ENCODE measurements at regions not wholly inside any gene's neighbourhood (a gene's known extent, or its start where the extent isn't known, plus 50 kb on each side); places are given as distances from the start of the nearest gene placed in this dataset.

GRCh38 chr3:117471831-117472230, 762.3 kb downstream of the TUSC7 start:
- no peak overlapping the region for H3K4me3 ChIP-seq
- TF ChIP-seq EZH2phosphoT487 (IDR thresholded peaks at IDR 0.05; ENCODE audit: insufficient read depth, low read depth) (no peak), EZH2 (IDR thresholded peaks at IDR 0.05; ENCODE audit: insufficient read depth, poor library complexity, severe bottlenecking) (no peak)
- in situ Hi-C loops (cut with MboI): no loop called here
- no peaks in the 10 kb centered on the region for H3K9me3 ChIP-seq (ENCODE audit: low read depth)
- no peaks in the 10 kb centered on the region for H3K27me3 ChIP-seq (replicated peaks; ENCODE audit: insufficient read depth)
- no peak for DNase-seq
- H3F3A ChIP-seq (ENCODE audit: insufficient read depth): no peaks in the 10 kb centered on the region
- no peak overlapping the region for H3K27ac ChIP-seq
- H3K9ac ChIP-seq: no peak overlapping the region
- H3K4me2 ChIP-seq (ENCODE audit: unreplicated experiment): no peak overlapping the region
- no peaks in the 10 kb centered on the region for H4K20me1 ChIP-seq (ENCODE audit: insufficient read depth)
- H3K9me2 ChIP-seq (ENCODE audit: insufficient read depth): peaks cover 6% of the 10 kb centered on the region; the same call in 1 of the 2 replicates
- H2AFZ ChIP-seq: no peak overlapping the region
- H3K4me1 ChIP-seq (ENCODE audit: insufficient read depth): no peaks in the 10 kb centered on the region
- H3K79me2 ChIP-seq (ENCODE audit: insufficient read depth): no peaks in the 10 kb centered on the region
- no peaks in the 10 kb centered on the region for H3K36me3 ChIP-seq (ENCODE audit: low read depth)
- WGBS, 2 experiments (ENCODE audit: low coverage in 1 of 2, low lambda C conversion rate in 2 of 2, missing lambda C conversion rate in 2 of 2): 0% methylated on average over 1 of the region's 1 CpG

DNA sequence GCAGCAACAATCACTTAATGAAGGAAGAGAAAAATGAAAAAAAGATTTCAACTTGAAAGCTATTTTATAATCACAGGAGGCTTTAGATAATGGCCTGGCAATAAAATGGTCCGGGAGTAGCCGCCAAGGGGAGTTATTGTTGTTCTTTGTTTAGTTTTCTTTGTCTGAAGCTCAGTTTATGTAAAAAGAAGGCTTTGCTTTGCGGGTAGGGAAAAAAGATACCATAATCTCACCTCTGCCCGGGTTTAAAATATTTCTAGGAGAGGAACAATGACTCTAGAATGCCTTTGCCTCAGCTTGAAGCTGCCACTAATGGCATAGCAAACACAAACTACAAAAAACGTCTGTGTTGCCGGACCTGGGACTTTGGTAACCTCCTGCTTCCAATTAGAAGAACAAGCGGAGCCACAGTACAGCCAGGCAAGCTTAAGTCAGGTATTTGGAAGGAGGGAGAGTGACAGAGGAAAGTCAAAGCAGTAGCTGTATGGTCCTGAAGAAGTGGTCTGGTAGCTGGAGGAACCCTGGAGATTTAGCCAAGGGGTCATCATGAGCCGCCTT, 764.5 kb downstream of the TUSC7 start:
- in situ Hi-C loops (cut with MboI): no loop called here
- H3K4me2 ChIP-seq (ENCODE audit: unreplicated experiment): no peak overlapping the region
- WGBS, 2 experiments (ENCODE audit: low coverage in 1 of 2, low lambda C conversion rate in 2 of 2, missing lambda C conversion rate in 2 of 2): 43 to 44% methylated on average over 8 of the region's 8 CpGs
- H3K79me2 ChIP-seq (ENCODE audit: insufficient read depth): no peaks in the 10 kb centered on the region
- H3K36me3 ChIP-seq (ENCODE audit: low read depth): no peaks in the 10 kb centered on the region
- TF ChIP-seq EZH2phosphoT487 (IDR thresholded peaks at IDR 0.05; ENCODE audit: insufficient read depth, low read depth) (no peak), EZH2 (IDR thresholded peaks at IDR 0.05; ENCODE audit: insufficient read depth, poor library complexity, severe bottlenecking) (no peak)
- H3K9me3 ChIP-seq (ENCODE audit: low read depth): no peaks in the 10 kb centered on the region
- H3F3A ChIP-seq (ENCODE audit: insufficient read depth): no peaks in the 10 kb centered on the region
- H2AFZ ChIP-seq: no peak overlapping the region
- no peaks in the 10 kb centered on the region for H4K20me1 ChIP-seq (ENCODE audit: insufficient read depth)
- no peak overlapping the region for H3K4me3 ChIP-seq
- H3K9ac ChIP-seq: no peak overlapping the region
- no peaks in the 10 kb centered on the region for H3K27me3 ChIP-seq (replicated peaks; ENCODE audit: insufficient read depth)
- H3K4me1 ChIP-seq (ENCODE audit: insufficient read depth): no peaks in the 10 kb centered on the region
- H3K27ac ChIP-seq: no peak overlapping the region
- no peak for DNase-seq
- peaks cover 6% of the 10 kb centered on the region; the same call in 1 of the 2 replicates for H3K9me2 ChIP-seq (ENCODE audit: insufficient read depth)

- Histone ChIP-seq H3K4me2 (ENCODE audit: unreplicated experiment) (no peak overlapping the region), H4K20me1 (ENCODE audit: insufficient read depth) (no peaks in the 10 kb centered on the region), H3K79me2 (ENCODE audit: insufficient read depth) (no peaks in the 10 kb centered on the region), H3K9ac (no peak overlapping the region), H3K9me2 (ENCODE audit: insufficient read depth) (peaks cover 6% of the 10 kb centered on the region; the same call in 1 of the 2 replicates), H3K27ac (no peak overlapping the region), H3K9me3 (ENCODE audit: low read depth) (no peaks in the 10 kb centered on the region), H3K36me3 (ENCODE audit: low read depth) (no peaks in the 10 kb centered on the region), H3K4me1 (ENCODE audit: insufficient read depth) (no peaks in the 10 kb centered on the region), H2AFZ (no peak overlapping the region), H3K27me3 (replicated peaks; ENCODE audit: insufficient read depth) (no peaks in the 10 kb centered on the region), H3F3A (ENCODE audit: insufficient read depth) (no peaks in the 10 kb centered on the region), H3K4me3 (no peak overlapping the region)
- no peak for DNase-seq
- no peak for TF ChIP-seq EZH2 (IDR thresholded peaks at IDR 0.05; ENCODE audit: insufficient read depth, poor library complexity, severe bottlenecking)
- TF ChIP-seq EZH2phosphoT487 (IDR thresholded peaks at IDR 0.05; ENCODE audit: insufficient read depth, low read depth): no peak
- WGBS, 2 experiments (ENCODE audit: low coverage in 1 of 2, low lambda C conversion rate in 2 of 2, missing lambda C conversion rate in 2 of 2): 44 to 45% methylated on average over 2 of the region's 2 CpGs
- in situ Hi-C loops (cut with MboI): no loop called here
Observed at GRCh38 chr3:117476572-117476971, 767.0 kb downstream of the TUSC7 start.

GRCh38 chr3:117477214-117477755, 767.7 kb downstream of the TUSC7 start:
- Histone ChIP-seq H3K27me3 (replicated peaks; ENCODE audit: insufficient read depth) (no peaks in the 10 kb centered on the region), H3K36me3 (ENCODE audit: low read depth) (no peaks in the 10 kb centered on the region), H3K9ac (no peak overlapping the region), H2AFZ (no peak overlapping the region), H3K9me2 (ENCODE audit: insufficient read depth) (peaks cover 6% of the 10 kb centered on the region; the same call in 1 of the 2 replicates), H4K20me1 (ENCODE audit: insufficient read depth) (no peaks in the 10 kb centered on the region), H3K9me3 (ENCODE audit: low read depth) (no peaks in the 10 kb centered on the region), H3K4me1 (ENCODE audit: insufficient read depth) (no peaks in the 10 kb centered on the region), H3K27ac (no peak overlapping the region), H3K79me2 (ENCODE audit: insufficient read depth) (no peaks in the 10 kb centered on the region), H3F3A (ENCODE audit: insufficient read depth) (no peaks in the 10 kb centered on the region), H3K4me2 (ENCODE audit: unreplicated experiment) (no peak overlapping the region), H3K4me3 (no peak overlapping the region)
- WGBS, 2 experiments (ENCODE audit: low coverage in 1 of 2, low lambda C conversion rate in 2 of 2, missing lambda C conversion rate in 2 of 2): 63 to 74% methylated on average over 6 of the region's 6 CpGs
- DNase-seq: no peak
- in situ Hi-C loops (cut with MboI): no loop called here
- TF ChIP-seq EZH2phosphoT487 (IDR thresholded peaks at IDR 0.05; ENCODE audit: insufficient read depth, low read depth) (no peak), EZH2 (IDR thresholded peaks at IDR 0.05; ENCODE audit: insufficient read depth, poor library complexity, severe bottlenecking) (no peak)

Measured in GM23248 (cell line).